Femur (tissue), 1 donor: ENCODE measurements at regions not wholly inside any gene's neighbourhood (a gene's known extent, or its start where the extent isn't known, plus 50 kb on each side); places are given as distances from the start of the nearest gene placed in this dataset.

Experiments
- DNase-seq: peaks from one replicate; pipeline ENCODE4 v3.0.0-alpha.2; 2017

- DNase-seq, result no peak
Measured at GRCh38 chr3:3559786-3560185, 239.4 kb upstream of the LRRN1 start.

DNA sequence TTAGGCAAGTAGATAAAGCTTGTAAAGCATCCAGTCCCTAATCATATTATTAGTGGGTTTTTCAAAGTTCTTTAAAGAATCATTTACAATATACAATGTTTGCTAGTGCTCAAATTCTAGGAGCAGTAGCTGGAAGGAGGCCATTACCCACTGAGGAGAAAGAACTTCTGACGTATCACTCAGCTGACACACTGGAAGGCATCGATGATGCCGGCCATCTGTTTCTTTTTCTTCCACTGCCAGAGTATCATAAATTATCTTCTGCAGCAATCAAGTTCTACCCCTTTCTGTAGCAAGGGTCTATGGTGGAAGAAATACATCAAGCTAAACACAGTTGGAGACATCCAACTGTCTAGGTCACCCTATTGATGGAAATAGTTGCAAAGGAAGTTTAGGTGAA is 243.2 kb upstream of the LRRN1 start:
- no peak for DNase-seq

GRCh38 chr3:3553236-3553635 is 246.0 kb upstream of the LRRN1 start:
- no peak for DNase-seq

GRCh38 chr3:3552761-3553160 is 246.5 kb upstream of the LRRN1 start:
- no peak for DNase-seq

GRCh38 chr3:3551981-3552380 is 247.2 kb upstream of the LRRN1 start:
- no peak for DNase-seq

DNA sequence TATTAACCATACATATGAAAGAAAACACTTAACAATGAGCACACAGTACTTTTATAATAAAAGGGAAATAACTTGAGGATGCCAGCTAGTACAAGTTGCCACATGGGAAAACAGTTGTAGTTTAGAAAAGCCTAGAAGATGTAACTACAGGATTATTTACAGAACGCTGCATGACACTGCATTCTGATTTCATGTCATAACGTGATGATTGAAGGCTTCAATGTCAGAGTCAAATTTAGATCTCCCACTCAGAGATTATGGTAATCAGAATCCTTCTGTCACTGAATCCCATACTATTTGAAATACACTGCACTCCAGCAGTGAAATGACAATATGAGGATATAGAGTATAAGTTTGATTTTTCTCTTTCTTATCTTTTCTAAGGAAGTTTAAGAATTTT is 253.9 kb upstream of the LRRN1 start:
- DNase-seq, result no peak

- no peak for DNase-seq
Measured at GRCh38 chr3:3538451-3538850, 260.8 kb upstream of the LRRN1 start.

- no peak for DNase-seq
Measured at GRCh38 chr3:3532508-3532907, 266.7 kb upstream of the LRRN1 start.

GRCh38 chr3:3531476-3531875 is 267.8 kb upstream of the LRRN1 start:
- DNase-seq, result no peak

- DNase-seq, result no peak
Measured at GRCh38 chr3:3519266-3519665, 280.0 kb upstream of the LRRN1 start.

GRCh38 chr3:3516996-3517395 is 282.2 kb upstream of the LRRN1 start:
- peak; percentile 18 for DNase-seq

- no peak for DNase-seq
Measured at GRCh38 chr3:3516384-3516783, 282.8 kb upstream of the LRRN1 start.

DNA sequence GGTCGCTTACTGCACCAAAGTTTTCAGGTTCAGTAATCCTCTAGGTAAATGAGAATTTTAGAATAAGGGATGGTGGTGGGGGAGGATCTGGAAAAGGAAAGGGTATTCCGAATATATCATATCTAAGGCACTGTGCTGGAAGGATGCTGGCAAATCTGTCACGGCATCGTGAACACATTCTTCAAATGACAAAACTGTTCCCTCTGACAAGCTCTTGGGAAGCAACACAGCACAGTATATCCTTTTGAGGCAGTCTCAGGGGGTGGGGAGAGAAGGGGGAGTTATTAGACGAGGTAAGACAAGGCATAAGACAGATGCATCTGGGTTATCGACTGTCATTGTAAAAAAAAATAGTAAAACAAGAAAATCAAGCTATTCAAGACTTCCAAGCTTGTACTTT is 289.6 kb upstream of the LRRN1 start:
- DNase-seq, result no peak

- DNase-seq, result no peak
Measured at GRCh38 chr3:3504686-3505085, 294.5 kb upstream of the LRRN1 start.

- peak; percentile 49 for DNase-seq
Measured at GRCh38 chr3:3503411-3503810, 295.8 kb upstream of the LRRN1 start.

GRCh38 chr3:3499987-3500386 is 299.2 kb upstream of the LRRN1 start:
- no peak for DNase-seq

DNA sequence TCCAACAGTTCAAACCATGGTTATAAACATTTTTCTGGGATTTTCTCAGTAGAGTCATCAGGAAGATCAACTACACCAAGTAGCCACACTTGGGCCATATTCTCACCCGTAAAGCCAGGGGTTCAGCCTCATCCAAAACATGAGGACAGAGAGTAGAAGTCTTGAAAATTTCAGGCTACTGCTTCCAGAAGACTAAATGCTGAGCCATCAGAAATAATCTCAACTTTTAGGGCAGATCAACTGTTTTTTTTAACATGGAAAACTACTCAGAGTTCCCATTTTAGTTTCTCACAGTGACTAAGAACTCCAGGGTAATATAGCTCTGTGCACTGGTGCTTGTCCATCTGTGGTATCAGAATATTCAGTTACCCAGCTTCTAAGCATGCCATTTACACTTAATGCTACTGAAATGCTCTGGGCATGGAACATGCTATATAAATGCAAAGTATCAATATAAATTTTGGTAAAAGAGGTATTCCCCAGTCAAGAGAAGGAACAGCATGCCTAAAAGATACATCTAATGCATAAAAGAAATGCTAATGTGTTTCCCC is 300.1 kb upstream of the LRRN1 start:
- no peak for DNase-seq

DNA sequence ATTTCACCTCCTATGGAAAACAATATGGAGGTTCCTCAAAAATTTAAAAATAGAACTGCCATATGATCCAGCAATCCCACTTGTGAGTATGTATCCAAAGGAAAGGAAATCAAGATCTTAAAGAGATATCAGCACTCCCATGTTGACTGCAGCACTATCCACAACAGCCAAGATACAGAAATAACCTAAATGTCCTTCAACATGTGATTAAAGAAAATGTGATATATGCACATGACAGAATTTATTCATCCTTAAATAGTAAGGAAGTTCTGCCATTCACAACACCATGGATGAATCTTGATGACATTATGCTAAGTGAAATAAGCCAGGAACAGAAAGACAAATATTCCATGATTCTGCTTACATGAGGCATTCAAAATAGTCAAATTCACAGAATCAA is 303.6 kb upstream of the LRRN1 start:
- no peak for DNase-seq

- DNase-seq, result no peak
Measured at GRCh38 chr3:3476669-3477068, 297.2 kb upstream of the CRBN start.

DNA sequence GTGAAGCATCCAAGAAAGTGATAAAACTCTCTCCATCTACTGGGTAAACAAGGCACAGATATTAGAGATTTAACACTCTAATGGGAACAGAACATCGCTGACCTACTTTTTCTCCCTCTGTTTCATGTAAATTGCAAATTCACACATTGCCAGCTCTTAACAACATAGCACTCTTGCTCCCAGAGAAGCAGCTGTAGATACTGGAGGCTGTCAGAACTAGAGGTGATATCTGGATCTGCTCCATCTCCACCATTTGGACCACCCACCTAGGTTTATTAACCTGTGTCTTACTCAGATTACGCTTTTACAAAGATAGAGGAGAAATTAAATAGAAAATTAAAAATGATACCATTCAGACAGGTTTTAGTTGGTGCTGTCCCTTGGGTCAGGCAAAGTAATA is 289.1 kb upstream of the CRBN start:
- no peak for DNase-seq

- no peak for DNase-seq
Measured at GRCh38 chr3:3464131-3464530, 284.6 kb upstream of the CRBN start.

GRCh38 chr3:3461317-3461716 is 281.8 kb upstream of the CRBN start:
- no peak for DNase-seq

GRCh38 chr3:3448468-3448867 is 269.0 kb upstream of the CRBN start:
- no peak for DNase-seq

- no peak for DNase-seq
Measured at GRCh38 chr3:3447641-3448040, 268.1 kb upstream of the CRBN start.

DNA sequence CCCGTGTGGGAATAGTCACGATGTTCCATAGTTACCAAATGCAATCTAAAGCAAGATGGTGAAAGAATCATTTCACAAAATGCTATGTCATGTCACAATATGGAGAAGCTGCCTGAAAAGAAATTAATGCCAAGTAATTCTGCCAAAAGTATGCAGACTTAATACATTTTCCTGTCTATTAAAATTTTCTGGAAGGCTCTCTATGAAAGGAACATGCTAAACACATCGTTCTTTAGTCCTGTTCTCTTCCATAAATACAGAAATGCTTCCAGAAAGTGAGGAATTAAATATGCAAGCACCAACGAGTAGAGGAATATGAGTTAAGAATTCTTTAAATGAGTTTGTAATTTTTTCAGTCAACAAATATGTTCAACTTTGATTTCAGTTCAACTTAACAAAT is 266.8 kb upstream of the CRBN start:
- no peak for DNase-seq

DNA sequence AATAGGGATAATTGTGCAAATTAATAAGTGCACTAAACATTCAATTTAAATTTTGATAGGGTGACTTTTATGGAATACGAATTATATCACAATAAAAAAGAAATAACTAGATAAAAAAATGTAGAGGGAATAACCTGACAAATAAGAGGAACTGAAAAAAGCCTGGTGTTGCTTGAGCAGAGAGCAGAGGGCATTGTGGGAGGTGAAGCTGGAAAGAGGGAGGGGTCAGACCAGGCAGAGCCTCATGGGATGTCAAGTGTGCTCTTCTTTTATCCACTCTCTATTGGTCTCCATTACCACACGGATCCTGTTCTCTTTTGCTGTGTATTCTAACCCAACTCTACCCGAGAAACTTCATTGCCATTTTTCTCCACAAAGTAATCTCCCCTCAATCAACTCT is 264.0 kb upstream of the CRBN start:
- no peak for DNase-seq
